ENCODE measurements at regions not wholly inside any gene's neighbourhood (a gene's known extent, or its start where the extent isn't known, plus 50 kb on each side); places are given as distances from the start of the nearest gene placed in this dataset.

- no peaks in the 10 kb centered on the region for H3K9me3 ChIP-seq (ENCODE audit: control insufficient read depth, low read depth, low read length)
- no peaks in the 10 kb centered on the region for H3K36me3 ChIP-seq (ENCODE audit: control insufficient read depth, low read depth, low read length)
- H3K4me3 ChIP-seq (ENCODE audit: low read length): no peak overlapping the region
- H3K4me1 ChIP-seq (ENCODE audit: control insufficient read depth, low read depth, low read length): no peaks in the 10 kb centered on the region
- H3K27me3 ChIP-seq (ENCODE audit: control insufficient read depth, insufficient read depth, low read length): no peaks in the 10 kb centered on the region
- no peak overlapping the region for H3K27ac ChIP-seq (ENCODE audit: low read length)
- no peak overlapping the region for H3K9ac ChIP-seq (ENCODE audit: low read length)
Observed at GRCh38 chr13:33891196-33891742, 73.3 kb downstream of the RFC3 start.

- H3K4me1 ChIP-seq (ENCODE audit: control insufficient read depth, low read depth, low read length): no peaks in the 10 kb centered on the region
- H3K27me3 ChIP-seq (ENCODE audit: control insufficient read depth, insufficient read depth, low read length): no peaks in the 10 kb centered on the region
- no peak overlapping the region for H3K9ac ChIP-seq (ENCODE audit: low read length)
- H3K9me3 ChIP-seq (ENCODE audit: control insufficient read depth, low read depth, low read length): peaks cover 8% of the 10 kb centered on the region
- no peak overlapping the region for H3K4me3 ChIP-seq (ENCODE audit: low read length)
- no peak overlapping the region for H3K27ac ChIP-seq (ENCODE audit: low read length)
- no peaks in the 10 kb centered on the region for H3K36me3 ChIP-seq (ENCODE audit: control insufficient read depth, low read depth, low read length)
Observed at GRCh38 chr13:33893559-33893958, 75.6 kb downstream of the RFC3 start.

- H3K9me3 ChIP-seq (ENCODE audit: control insufficient read depth, low read depth, low read length): no peaks in the 10 kb centered on the region
- H3K9ac ChIP-seq (ENCODE audit: low read length): no peak overlapping the region
- H3K4me1 ChIP-seq (ENCODE audit: control insufficient read depth, low read depth, low read length): no peaks in the 10 kb centered on the region
Observed at GRCh38 chr13:33904431-33904830, 86.5 kb downstream of the RFC3 start.

GRCh38 chr13:33908116-33908515 lies 90.2 kb downstream of the RFC3 start:
- no peaks in the 10 kb centered on the region for H3K36me3 ChIP-seq (ENCODE audit: control insufficient read depth, low read depth, low read length)
- no peak overlapping the region for H3K4me3 ChIP-seq (ENCODE audit: low read length)
- no peak overlapping the region for H3K9ac ChIP-seq (ENCODE audit: low read length)
- no peaks in the 10 kb centered on the region for H3K9me3 ChIP-seq (ENCODE audit: control insufficient read depth, low read depth, low read length)
- no peaks in the 10 kb centered on the region for H3K27me3 ChIP-seq (ENCODE audit: control insufficient read depth, insufficient read depth, low read length)
- H3K4me1 ChIP-seq (ENCODE audit: control insufficient read depth, low read depth, low read length): no peaks in the 10 kb centered on the region
- H3K27ac ChIP-seq (ENCODE audit: low read length): no peak overlapping the region

More at GRCh38 chr13:33904431-33904830, 86.5 kb downstream of the RFC3 start:
- Histone ChIP-seq H3K27me3 (ENCODE audit: control insufficient read depth, insufficient read depth, low read length) (no peaks in the 10 kb centered on the region), H3K36me3 (ENCODE audit: control insufficient read depth, low read depth, low read length) (no peaks in the 10 kb centered on the region), H3K27ac (ENCODE audit: low read length) (no peak overlapping the region), H3K4me3 (ENCODE audit: low read length) (no peak overlapping the region)

DNA sequence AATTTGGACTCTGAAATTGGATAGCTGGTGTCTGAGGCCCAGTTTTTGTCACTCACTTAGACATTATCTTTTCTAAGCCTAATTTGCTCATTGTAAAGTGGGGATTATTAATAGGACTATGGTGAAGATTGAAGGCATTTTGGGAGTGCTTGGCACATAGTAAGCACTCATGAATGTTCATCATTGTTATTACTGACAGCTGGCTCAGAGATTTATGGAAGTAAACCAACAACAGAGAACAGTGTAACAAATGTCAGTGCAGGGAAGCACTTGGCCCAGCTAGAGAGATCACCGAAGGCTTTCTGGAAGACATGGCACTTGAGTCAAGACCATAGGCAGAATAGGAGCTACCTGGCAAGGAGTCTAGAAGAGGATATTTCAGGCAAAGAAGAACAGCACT lies 92.3 kb downstream of the RFC3 start:
- Histone ChIP-seq H3K27me3 (ENCODE audit: control insufficient read depth, insufficient read depth, low read length) (no peaks in the 10 kb centered on the region), H3K36me3 (ENCODE audit: control insufficient read depth, low read depth, low read length) (no peaks in the 10 kb centered on the region)

GRCh38 chr13:33911521-33911920 lies 93.6 kb downstream of the RFC3 start:
- Histone ChIP-seq H3K27me3 (ENCODE audit: control insufficient read depth, insufficient read depth, low read length) (no peaks in the 10 kb centered on the region), H3K9ac (ENCODE audit: low read length) (no peak overlapping the region), H3K27ac (ENCODE audit: low read length) (no peak overlapping the region), H3K9me3 (ENCODE audit: control insufficient read depth, low read depth, low read length) (no peaks in the 10 kb centered on the region), H3K4me1 (ENCODE audit: control insufficient read depth, low read depth, low read length) (no peaks in the 10 kb centered on the region), H3K36me3 (ENCODE audit: control insufficient read depth, low read depth, low read length) (no peaks in the 10 kb centered on the region), H3K4me3 (ENCODE audit: low read length) (no peak overlapping the region)

More for the DNA sequence above, 92.3 kb downstream of the RFC3 start:
- H3K27ac ChIP-seq (ENCODE audit: low read length): no peak overlapping the region
- no peaks in the 10 kb centered on the region for H3K9me3 ChIP-seq (ENCODE audit: control insufficient read depth, low read depth, low read length)
- H3K4me3 ChIP-seq (ENCODE audit: low read length): no peak overlapping the region
- H3K4me1 ChIP-seq (ENCODE audit: control insufficient read depth, low read depth, low read length): no peaks in the 10 kb centered on the region
- no peak overlapping the region for H3K9ac ChIP-seq (ENCODE audit: low read length)

DNA sequence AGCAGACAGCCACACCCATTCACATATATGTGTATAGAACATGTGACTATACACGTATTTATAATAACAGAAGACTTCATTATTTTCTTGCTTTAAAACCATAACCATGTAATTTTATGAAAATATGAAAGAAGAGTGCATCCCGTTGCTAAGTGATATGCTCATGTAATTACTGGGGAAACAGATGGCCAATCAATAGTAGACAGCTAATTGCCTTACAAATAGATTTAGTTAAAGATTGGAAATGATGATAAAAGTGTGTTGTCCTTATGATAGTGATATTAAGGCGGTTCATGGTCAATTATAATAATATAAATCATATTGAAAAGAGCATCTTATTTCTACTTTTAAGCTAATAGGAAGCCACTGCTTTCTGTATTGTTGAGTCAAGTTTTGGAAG lies 95.9 kb downstream of the RFC3 start:
- Histone ChIP-seq H3K9ac (ENCODE audit: low read length) (no peak overlapping the region), H3K36me3 (ENCODE audit: control insufficient read depth, low read depth, low read length) (no peaks in the 10 kb centered on the region), H3K9me3 (ENCODE audit: control insufficient read depth, low read depth, low read length) (no peaks in the 10 kb centered on the region), H3K4me1 (ENCODE audit: control insufficient read depth, low read depth, low read length) (peaks cover 4% of the 10 kb centered on the region), H3K4me3 (ENCODE audit: low read length) (no peak overlapping the region), H3K27me3 (ENCODE audit: control insufficient read depth, insufficient read depth, low read length) (no peaks in the 10 kb centered on the region), H3K27ac (ENCODE audit: low read length) (no peak overlapping the region)

DNA sequence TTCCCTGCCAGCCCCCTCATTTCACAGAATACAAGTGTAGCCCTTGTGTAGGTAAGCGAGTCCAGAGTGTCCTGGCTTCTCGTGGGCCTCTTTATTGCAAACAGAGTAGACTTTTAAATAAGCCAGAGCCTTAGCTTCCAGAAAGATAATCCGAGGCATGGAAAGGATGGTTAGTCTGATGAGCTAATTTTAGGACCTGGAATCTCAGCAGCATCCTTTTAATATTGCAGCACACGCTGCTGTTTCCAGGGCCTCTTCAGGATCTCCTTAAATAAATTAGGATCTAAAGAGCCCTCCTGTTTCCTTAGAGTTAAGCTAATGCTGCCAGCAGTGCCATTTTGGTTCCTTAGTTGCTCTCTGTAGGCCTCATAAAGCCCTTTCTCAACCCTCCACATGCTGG lies 99.2 kb downstream of the RFC3 start:
- H3K9ac ChIP-seq (ENCODE audit: low read length): no peak overlapping the region
- no peak overlapping the region for H3K27ac ChIP-seq (ENCODE audit: low read length)
- no peak overlapping the region for H3K4me3 ChIP-seq (ENCODE audit: low read length)
- H3K27me3 ChIP-seq (ENCODE audit: control insufficient read depth, insufficient read depth, low read length): no peaks in the 10 kb centered on the region
- H3K36me3 ChIP-seq (ENCODE audit: control insufficient read depth, low read depth, low read length): no peaks in the 10 kb centered on the region
- H3K9me3 ChIP-seq (ENCODE audit: control insufficient read depth, low read depth, low read length): no peaks in the 10 kb centered on the region
- peaks cover 4% of the 10 kb centered on the region for H3K4me1 ChIP-seq (ENCODE audit: control insufficient read depth, low read depth, low read length)

DNA sequence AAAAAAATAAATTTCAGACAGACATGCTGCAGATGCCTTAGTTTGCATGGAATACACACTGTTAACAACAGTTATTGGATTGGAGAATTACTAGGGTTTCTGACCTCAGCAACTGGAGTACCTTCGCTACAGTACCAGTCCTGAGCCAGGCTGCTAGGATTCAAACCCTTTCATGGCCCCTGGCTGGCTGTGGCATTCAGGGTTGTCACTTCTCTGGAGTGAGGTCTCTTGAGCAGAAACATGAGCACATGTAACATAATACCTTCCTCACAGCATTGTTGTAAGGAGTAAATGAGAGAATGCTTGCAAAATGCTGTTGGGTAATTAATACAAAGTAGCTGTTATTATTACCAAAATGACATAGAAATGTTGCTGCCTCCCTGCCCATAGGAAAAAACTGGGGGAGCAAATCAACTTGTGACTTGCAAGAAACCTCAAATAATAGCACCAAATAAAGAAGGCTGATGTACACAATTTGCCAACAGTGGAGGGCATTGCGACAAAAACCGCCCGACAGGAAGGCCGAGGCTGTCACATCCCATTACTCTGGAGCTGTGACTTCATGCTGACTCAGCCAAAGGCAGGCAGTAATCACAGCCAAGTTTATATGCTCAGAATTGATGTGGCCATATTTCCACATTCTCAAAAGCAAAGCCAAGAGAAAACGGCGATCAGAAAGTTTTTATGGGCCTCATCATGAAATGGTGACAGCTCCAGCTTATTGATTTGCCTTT lies 100.4 kb downstream of the RFC3 start:
- Histone ChIP-seq H3K27ac (ENCODE audit: low read length) (no peak overlapping the region), H3K4me1 (ENCODE audit: control insufficient read depth, low read depth, low read length) (peaks cover 4% of the 10 kb centered on the region), H3K27me3 (ENCODE audit: control insufficient read depth, insufficient read depth, low read length) (no peaks in the 10 kb centered on the region), H3K4me3 (ENCODE audit: low read length) (no peak overlapping the region), H3K9ac (ENCODE audit: low read length) (no peak overlapping the region), H3K9me3 (ENCODE audit: control insufficient read depth, low read depth, low read length) (no peaks in the 10 kb centered on the region), H3K36me3 (ENCODE audit: control insufficient read depth, low read depth, low read length) (no peaks in the 10 kb centered on the region)

GRCh38 chr13:33919120-33919519 lies 101.2 kb downstream of the RFC3 start:
- Histone ChIP-seq H3K4me3 (ENCODE audit: low read length) (no peak overlapping the region), H3K9ac (ENCODE audit: low read length) (no peak overlapping the region), H3K9me3 (ENCODE audit: control insufficient read depth, low read depth, low read length) (no peaks in the 10 kb centered on the region), H3K27ac (ENCODE audit: low read length) (no peak overlapping the region), H3K27me3 (ENCODE audit: control insufficient read depth, insufficient read depth, low read length) (no peaks in the 10 kb centered on the region), H3K36me3 (ENCODE audit: control insufficient read depth, low read depth, low read length) (no peaks in the 10 kb centered on the region), H3K4me1 (ENCODE audit: control insufficient read depth, low read depth, low read length) (peaks cover 4% of the 10 kb centered on the region)

DNA sequence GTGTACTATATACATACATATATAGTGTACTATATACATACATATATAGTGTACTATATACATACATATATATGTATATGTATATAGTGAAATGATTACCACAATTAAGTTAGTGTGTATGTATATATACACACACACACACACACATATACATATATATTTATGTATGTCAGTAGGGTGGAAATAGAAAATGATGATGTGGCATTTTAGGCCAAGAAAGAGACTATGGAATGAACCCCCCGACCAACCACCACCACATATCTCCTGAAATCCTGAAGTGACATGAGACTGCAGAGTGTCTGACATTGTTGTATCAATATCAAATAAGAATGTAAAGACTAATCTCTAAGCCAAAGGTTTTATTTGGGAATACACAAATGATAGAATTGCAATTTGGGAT lies 107.6 kb downstream of the RFC3 start:
- Histone ChIP-seq H3K4me1 (ENCODE audit: control insufficient read depth, low read depth, low read length) (no peaks in the 10 kb centered on the region), H3K4me3 (ENCODE audit: low read length) (no peak overlapping the region), H3K36me3 (ENCODE audit: control insufficient read depth, low read depth, low read length) (no peaks in the 10 kb centered on the region), H3K9ac (ENCODE audit: low read length) (no peak overlapping the region), H3K27me3 (ENCODE audit: control insufficient read depth, insufficient read depth, low read length) (no peaks in the 10 kb centered on the region), H3K27ac (ENCODE audit: low read length) (no peak overlapping the region), H3K9me3 (ENCODE audit: control insufficient read depth, low read depth, low read length) (no peaks in the 10 kb centered on the region)

GRCh38 chr13:33927315-33927714 lies 109.4 kb downstream of the RFC3 start:
- no peak overlapping the region for H3K27ac ChIP-seq (ENCODE audit: low read length)

More at GRCh38 chr13:33927315-33927714, 109.4 kb downstream of the RFC3 start:
- H3K27me3 ChIP-seq (ENCODE audit: control insufficient read depth, insufficient read depth, low read length): no peaks in the 10 kb centered on the region
- H3K4me3 ChIP-seq (ENCODE audit: low read length): no peak overlapping the region
- H3K9ac ChIP-seq (ENCODE audit: low read length): no peak overlapping the region
- no peaks in the 10 kb centered on the region for H3K9me3 ChIP-seq (ENCODE audit: control insufficient read depth, low read depth, low read length)
- H3K36me3 ChIP-seq (ENCODE audit: control insufficient read depth, low read depth, low read length): no peaks in the 10 kb centered on the region
- no peaks in the 10 kb centered on the region for H3K4me1 ChIP-seq (ENCODE audit: control insufficient read depth, low read depth, low read length)

Data from iPS-18a (cell line).